SK-N-MC (cell line): ENCODE measurements at regions not wholly inside any gene's neighbourhood (a gene's known extent, or its start where the extent isn't known, plus 50 kb on each side); places are given as distances from the start of the nearest gene placed in this dataset.

Experiments used
- EZH2 ChIP-seq: fragments of 200-600 bp; sonication (generic); IDR thresholded peaks from one replicate; pipeline ENCODE4 v1.6.1; 2017; ENCODE audit warnings: antibody characterized with exemption
- FOXP2 ChIP-seq: optimal IDR thresholded peaks from 2 replicates; pipeline ENCODE3; 2011; ENCODE audit warnings: mild to moderate bottlenecking, moderate library complexity; ENCODE audit not compliant: insufficient read depth; ENCODE audit errors: extremely low read length, control extremely low read depth
- POLR2AphosphoS5 ChIP-seq: IDR thresholded peaks from 2 replicates; pipeline ENCODE4 v1.6.1; 2012; ENCODE audit warnings: mild to moderate bottlenecking, low read depth, low read length, borderline replicate concordance

- no peak for TF ChIP-seq POLR2AphosphoS5
- no peak for TF ChIP-seq FOXP2
- TF ChIP-seq EZH2: no peak
Measured at GRCh38 chr1:242890192-242890741, 364.8 kb downstream of the CEP170 start.
